HCT116 (cell line): ENCODE measurements at regions not wholly inside any gene's neighbourhood (a gene's known extent, or its start where the extent isn't known, plus 50 kb on each side); places are given as distances from the start of the nearest gene placed in this dataset.

ENCODE experiments used
- ATAC-seq: fragments of 200-7000 bp; cut with Tn5 transposase; 2 replicates; pipeline ENCODE4 v1.9.1; 2020; ENCODE audit warnings: mild to moderate bottlenecking, moderate library complexity
- BruUV-seq: library from RNA; stranded (reverse); fragments of 400-500 nt; replicated peaks from 2 replicates; lab custom pipeline; 2021; lab: Mats Ljungman, UMichigan
- CTCF ChIA-PET: fragments of 300-600 bp; sonication (Branson Sonifier 250); formaldehyde crosslinking; loops from one replicate; lab custom pipeline; 2021; ENCODE audit warnings: antibody characterized with exemption; lab: Charles Lee
- POLR2A ChIA-PET: fragments of 300-600, 350-600 bp; sonication (Branson Sonifier 250); formaldehyde crosslinking; loops from one replicate; lab custom pipeline; 2021; ENCODE audit warnings: antibody characterized with exemption; lab: Charles Lee
- RAD21 ChIA-PET, 2 experiments: fragments of 300-600 bp; sonication (Branson Sonifier 250); formaldehyde crosslinking; loops; one replicate each; lab custom pipeline; 2023; ENCODE audit warnings: low total read pairs in 2 of 2; ENCODE audit not compliant: uncharacterized antibody in 2 of 2, unreplicated experiment in 2 of 2, low non-redundant PET in 1 of 2; lab: Charles Lee
- DNase-seq: peaks from one replicate; pipeline ENCODE4 v3.0.0-alpha.2; 2010; ENCODE audit warnings: low read depth, low spot score
- H2AFZ ChIP-seq: fragments of 200-600 bp; shearing (Covaris generic), sonication (generic); 2 replicates; pipeline ENCODE4 v1.6.1; 2017; ENCODE audit warnings: low read depth, mixed run types, mixed read lengths, antibody characterized with exemption, low read length; ENCODE audit not compliant: poor library complexity, severe bottlenecking
- H3K27ac ChIP-seq: 2 replicates; pipeline ENCODE4 v1.5.1; 2012; ENCODE audit warnings: low read depth, low read length
- H3K27me3 ChIP-seq: fragments of 200-600 bp; sonication (generic); 2 replicates; pipeline ENCODE4 v1.6.1; 2016; ENCODE audit warnings: mixed run types, low read length, mixed read lengths; ENCODE audit not compliant: insufficient read depth
- H3K36me3 ChIP-seq, 2 experiments: fragments of 200-500 bp in 1 of 2; fragments of 200-600 bp in 1 of 2; sonication (Bioruptor generic) in 1 of 2; sonication (generic) in 1 of 2; 2 replicates each; pipeline versions ENCODE4 v1.5.1 to v1.6.1; 2014 to 2016; ENCODE audit warnings: low read length in 2 of 2, inconsistent platforms in 1 of 2, mixed read lengths in 1 of 2, mixed run types in 1 of 2; ENCODE audit not compliant: insufficient read depth in 2 of 2, control insufficient read depth in 1 of 2
- H3K4me1 ChIP-seq, 2 experiments: fragments of 200-600 bp in 1 of 2; sonication (generic) in 1 of 2; 2 replicates each; pipeline versions ENCODE4 v1.5.1 to v1.6.1; 2012 to 2017; ENCODE audit warnings: low read length in 2 of 2, inconsistent platforms in 1 of 2, mild to moderate bottlenecking in 1 of 2, mixed read lengths in 1 of 2, mixed run types in 1 of 2, moderate library complexity in 1 of 2; ENCODE audit not compliant: insufficient read depth in 2 of 2, control insufficient read depth in 1 of 2
- H3K4me2 ChIP-seq: fragments of 200-600 bp; sonication (generic); 2 replicates; pipeline ENCODE4 v1.6.1; 2017; ENCODE audit warnings: mixed run types, low read length, mixed read lengths
- H3K4me3 ChIP-seq, 2 experiments: fragments of 200-600 bp in 1 of 2; sonication (generic) in 1 of 2; replicated peaks in 1 of 2; 2 replicates each; pipeline ENCODE4 v1.5.1; 2011 to 2016; ENCODE audit warnings: low read length in 2 of 2, control low read depth in 1 of 2, low read depth in 1 of 2, mild to moderate bottlenecking in 1 of 2, mixed read lengths in 1 of 2, mixed run types in 1 of 2
- H3K79me2 ChIP-seq: fragments of 200-600 bp; sonication (generic); 2 replicates; pipeline ENCODE4 v1.6.1; 2017; ENCODE audit warnings: mild to moderate bottlenecking, mixed run types, low read length, moderate library complexity, mixed read lengths; ENCODE audit not compliant: insufficient read depth
- H3K9ac ChIP-seq: fragments of 200-600 bp; sonication (generic); 2 replicates; pipeline ENCODE4 v1.6.1; 2016; ENCODE audit warnings: low read length, mixed read lengths
- H3K9me2 ChIP-seq: fragments of 200-600 bp; sonication (generic), shearing (Covaris generic); 2 replicates; pipeline ENCODE4 v1.6.1; 2017; ENCODE audit warnings: mixed run types, mild to moderate bottlenecking, moderate library complexity; ENCODE audit not compliant: insufficient read depth
- H3K9me3 ChIP-seq, 2 experiments: fragments of 200-500 bp in 1 of 2; fragments of 200-600 bp in 1 of 2; sonication (Bioruptor generic) in 1 of 2; sonication (generic) in 1 of 2; 2 replicates each; pipeline ENCODE4 v1.6.1; 2014 to 2017; ENCODE audit warnings: low read length in 2 of 2, mixed read lengths in 2 of 2, inconsistent platforms in 1 of 2, low read depth in 1 of 2, mild to moderate bottlenecking in 1 of 2, mixed run types in 1 of 2, moderate library complexity in 1 of 2; ENCODE audit not compliant: control insufficient read depth in 1 of 2, insufficient read depth in 1 of 2
- H4K20me1 ChIP-seq: fragments of 200-600 bp; sonication (generic), shearing (Covaris generic); 2 replicates; pipeline ENCODE4 v1.6.1; 2017; ENCODE audit warnings: mixed run types, mild to moderate bottlenecking, moderate library complexity; ENCODE audit not compliant: insufficient read depth
- CBX3 ChIP-seq: IDR thresholded peaks from 2 replicates; pipeline ENCODE4 v1.6.1; 2012; ENCODE audit warnings: low read depth
- EZH2 ChIP-seq: fragments of 200-600 bp; sonication (generic); IDR thresholded peaks from 2 replicates; pipeline ENCODE4 v1.6.1; 2017; ENCODE audit warnings: antibody characterized with exemption, mixed run types
- EZH2phosphoT487 ChIP-seq: fragments of 200-600 bp; IDR thresholded peaks from 2 replicates; pipeline ENCODE4 v1.6.1; 2018; ENCODE audit warnings: antibody characterized with exemption, borderline replicate concordance
- FOSL1 ChIP-seq: IDR thresholded peaks from 2 replicates; pipeline ENCODE4 v1.6.1; 2012; ENCODE audit warnings: low read depth
- JUND ChIP-seq: IDR thresholded peaks from 2 replicates; pipeline ENCODE4 v1.6.1; 2012
- POLR2AphosphoS5 ChIP-seq: IDR thresholded peaks from 2 replicates; pipeline ENCODE4 v1.6.1; 2011; ENCODE audit warnings: mild to moderate bottlenecking, low read depth, low read length, moderate library complexity
- RAD21 ChIP-seq: IDR thresholded peaks from 2 replicates; pipeline ENCODE4 v1.6.1; 2012; ENCODE audit warnings: low read depth, mild to moderate bottlenecking
- SP1 ChIP-seq: IDR thresholded peaks from 2 replicates; pipeline ENCODE4 v1.6.1; 2012; ENCODE audit warnings: low read depth
- ZFX ChIP-seq: fragments of 450-650 bp; IDR thresholded peaks from 2 replicates; pipeline ENCODE4 v1.6.1; 2017
- intact Hi-C: fragments of 100-400 bp; cut with micrococcal nuclease; formaldehyde crosslinking; loops from 2 replicates; pipeline ENCODE4 v1.10.0; 2022
- TF ChIP-seq, protein P1 (sequence below), 3 experiments: fragments of 200-600 bp in 1 of 3; sonication (generic) in 1 of 3; IDR thresholded peaks in 2 of 3; conservative IDR thresholded peaks in 1 of 3; 2 replicates each; pipeline ENCODE4 v1.5.1; 2012 to 2017; ENCODE audit warnings: low read depth in 2 of 3, low read length in 2 of 3, antibody characterized with exemption in 1 of 3, borderline replicate concordance in 1 of 3, control low read depth in 1 of 3, mild to moderate bottlenecking in 1 of 3, mixed read lengths in 1 of 3, mixed run types in 1 of 3, moderate library complexity in 1 of 3; ENCODE audit not compliant: insufficient read depth in 1 of 3

DNA sequence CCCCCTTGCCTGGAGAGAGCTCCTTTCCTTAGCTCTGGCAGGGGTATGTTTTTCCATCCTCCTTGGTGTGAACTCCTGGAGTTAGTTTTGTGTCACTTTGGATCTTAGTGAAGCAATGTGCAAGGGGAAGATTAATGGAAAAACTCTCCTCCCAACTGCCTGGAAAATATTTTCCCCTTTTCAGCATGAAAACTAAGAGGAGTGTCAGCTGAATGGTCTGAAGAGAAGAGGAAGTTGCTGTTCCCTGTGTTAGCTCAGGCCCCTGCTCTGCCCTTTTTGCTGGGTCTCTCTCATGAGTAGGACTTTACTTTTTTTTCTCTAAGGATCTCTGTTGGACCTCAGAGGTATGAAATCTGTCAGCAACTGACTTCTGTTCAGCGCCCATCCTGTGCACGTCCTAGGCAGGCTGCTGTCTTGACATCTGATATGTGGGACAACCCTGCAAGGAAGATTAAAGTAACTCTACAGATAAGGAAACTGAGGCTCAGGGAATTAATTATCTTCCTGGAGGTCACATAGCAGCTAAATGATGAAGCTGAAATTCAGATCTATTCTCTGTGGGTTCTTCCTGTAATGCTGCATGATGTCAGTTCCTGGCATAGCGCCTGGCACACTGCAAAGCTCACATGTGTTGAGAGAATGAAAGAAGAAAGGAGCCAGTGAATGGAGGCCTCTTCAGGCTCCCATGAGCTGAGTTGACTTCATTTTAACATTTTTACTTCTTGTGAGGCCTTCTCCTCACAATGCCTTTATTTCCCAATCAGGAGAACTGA lies 109.7 kb upstream of the GALNT15 start:
- ATAC-seq: no peak
- Histone ChIP-seq H3K27me3 (no peaks in the 10 kb centered on the region), H3K9me3 (no peaks in the 10 kb centered on the region), H3K9ac (no peak overlapping the region), H3K9me2 (no peaks in the 10 kb centered on the region), H3K79me2 (no peaks in the 10 kb centered on the region), H3K4me2 (no peak overlapping the region), H2AFZ (no peak overlapping the region), H3K4me1 (peaks cover 31 to 44% of the 10 kb centered on the region in 2 experiments), H4K20me1 (no peaks in the 10 kb centered on the region), H3K36me3 (no peaks in the 10 kb centered on the region), H3K4me3 (no peak overlapping the region), H3K27ac (no peak overlapping the region)
- ChIA-PET POLR2A (no interaction called here), RAD21 (no interaction called here), CTCF (interaction anchor here (1.6 kb wide), 1 partner anchor 114 kb away, joined by 3 read pairs; no protein-coding TSS in a partner anchor)
- BruUV-seq: no TSS peak
- intact Hi-C loops: no loop called here
- no peak for DNase-seq
- TF ChIP-seq FOSL1: no peak
- no peak for TF ChIP-seq EZH2
- TF ChIP-seq ZFX: no peak
- no peak for TF ChIP-seq RAD21
- no peak for TF ChIP-seq SP1
- TF ChIP-seq, protein P1, sequence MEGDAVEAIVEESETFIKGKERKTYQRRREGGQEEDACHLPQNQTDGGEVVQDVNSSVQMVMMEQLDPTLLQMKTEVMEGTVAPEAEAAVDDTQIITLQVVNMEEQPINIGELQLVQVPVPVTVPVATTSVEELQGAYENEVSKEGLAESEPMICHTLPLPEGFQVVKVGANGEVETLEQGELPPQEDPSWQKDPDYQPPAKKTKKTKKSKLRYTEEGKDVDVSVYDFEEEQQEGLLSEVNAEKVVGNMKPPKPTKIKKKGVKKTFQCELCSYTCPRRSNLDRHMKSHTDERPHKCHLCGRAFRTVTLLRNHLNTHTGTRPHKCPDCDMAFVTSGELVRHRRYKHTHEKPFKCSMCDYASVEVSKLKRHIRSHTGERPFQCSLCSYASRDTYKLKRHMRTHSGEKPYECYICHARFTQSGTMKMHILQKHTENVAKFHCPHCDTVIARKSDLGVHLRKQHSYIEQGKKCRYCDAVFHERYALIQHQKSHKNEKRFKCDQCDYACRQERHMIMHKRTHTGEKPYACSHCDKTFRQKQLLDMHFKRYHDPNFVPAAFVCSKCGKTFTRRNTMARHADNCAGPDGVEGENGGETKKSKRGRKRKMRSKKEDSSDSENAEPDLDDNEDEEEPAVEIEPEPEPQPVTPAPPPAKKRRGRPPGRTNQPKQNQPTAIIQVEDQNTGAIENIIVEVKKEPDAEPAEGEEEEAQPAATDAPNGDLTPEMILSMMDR (IDR thresholded peaks at IDR 0.05 in 2 of 3, conservative IDR thresholded peaks at IDR 0.05 in 1 of 3; ENCODE audit: borderline replicate concordance in 1 of 3, insufficient read depth in 1 of 3, low read depth in 2 of 3, low read length in 2 of 3): no peak
- no peak for TF ChIP-seq JUND
- TF ChIP-seq EZH2phosphoT487: no peak
- TF ChIP-seq CBX3: no peak
- no peak for TF ChIP-seq POLR2AphosphoS5
